Embryonic facial prominence (tissue), 1 donor: ENCODE measurements at regions not wholly inside any gene's neighbourhood (a gene's known extent, or its start where the extent isn't known, plus 50 kb on each side); places are given as distances from the start of the nearest gene placed in this dataset.

ENCODE experiments used
- DNase-seq: peaks from one replicate; pipeline ENCODE4 v3.0.0-alpha.2; 2016; ENCODE audit errors: extremely low spot score

- DNase-seq: no peak
Measured at GRCh38 chr6:41470331-41471063, 75.7 kb upstream of the FOXP4 start.

GRCh38 chr6:41471064-41471895, 74.9 kb upstream of the FOXP4 start:
- no peak for DNase-seq

GRCh38 chr6:41474213-41474933, 71.8 kb upstream of the FOXP4 start:
- DNase-seq: no peak

GRCh38 chr6:41475164-41475563, 71.0 kb upstream of the FOXP4 start:
- DNase-seq: no peak

- no peak for DNase-seq
Measured at GRCh38 chr6:41475737-41476357, 70.3 kb upstream of the FOXP4 start.

- no peak for DNase-seq
Measured at GRCh38 chr6:41476401-41476800, 69.8 kb upstream of the FOXP4 start.

- no peak for DNase-seq
Measured at GRCh38 chr6:41477572-41477971, 68.6 kb upstream of the FOXP4 start.

- no peak for DNase-seq
Measured at GRCh38 chr6:41483943-41484342, 62.2 kb upstream of the FOXP4 start.

- DNase-seq: no peak
Measured at GRCh38 chr6:41487860-41488432, 58.2 kb upstream of the FOXP4 start.

GRCh38 chr6:41488433-41489119, 57.6 kb upstream of the FOXP4 start:
- DNase-seq: no peak

- peak; percentile 71 for DNase-seq
Measured at GRCh38 chr6:41489120-41489851, 56.9 kb upstream of the FOXP4 start.

- DNase-seq: no peak
Measured at GRCh38 chr6:41492261-41492891, 53.8 kb upstream of the FOXP4 start.

- DNase-seq: no peak
Measured at GRCh38 chr6:41494212-41495110, 51.7 kb upstream of the FOXP4 start.
